Left ventricle myocardium superior (tissue), 1 donor: ENCODE measurements at regions not wholly inside any gene's neighbourhood (a gene's known extent, or its start where the extent isn't known, plus 50 kb on each side); places are given as distances from the start of the nearest gene placed in this dataset.

Experiments
- ATAC-seq: fragments of 200-7000 bp; cut with Tn5 transposase; one replicate; pipeline ENCODE4 v1.9.1; 2020; ENCODE audit warnings: mild to moderate bottlenecking, moderate library complexity
- DNase-seq: peaks from one replicate; pipeline ENCODE4 v3.0.0-alpha.2; 2020
- intact Hi-C: fragments of 100-400 bp; cut with micrococcal nuclease; formaldehyde crosslinking; loops from one replicate; pipeline ENCODE4 v1.11.0; 2022
- donor health status: DM: no; HTN: yes; CAD: no; lungs with severe emphysema.

GRCh38 chr10:92789067-92789466, 59.3 kb upstream of the EXOC6 start:
- intact Hi-C loops: no loop called here
- no peak for DNase-seq
- no peak for ATAC-seq

GRCh38 chr10:92789786-92790185, 58.5 kb upstream of the EXOC6 start:
- intact Hi-C loops: no loop called here
- ATAC-seq: no peak
- DNase-seq: no peak

GRCh38 chr10:92790440-92790839, 57.9 kb upstream of the EXOC6 start:
- DNase-seq (no peak), ATAC-seq (no peak)
- intact Hi-C loops: no loop called here

GRCh38 chr10:92792661-92793060, 55.7 kb upstream of the EXOC6 start:
- ATAC-seq: no peak
- no peak for DNase-seq
- intact Hi-C loops: no loop called here
